Activated CD8-positive, alpha-beta memory T cell treated with anti-CD3 and anti-CD28 coated beads, Interleukin-2, amount 10 ng/mL, durations not matched to agents 7 days and 5 days (primary cell): ENCODE measurements at regions not wholly inside any gene's neighbourhood (a gene's known extent, or its start where the extent isn't known, plus 50 kb on each side); places are given as distances from the start of the nearest gene placed in this dataset.
A peak's percentile ranks its signal among the peaks of the same experiment; 100 is the strongest.
"Not testable (repeated sequence)": the region's sequence is repeated elsewhere in the genome, so short reads cannot be mapped to it uniquely, and the experiment has no call there.

Experiments
- ATAC-seq: fragments of 150-1000 bp; cut with Tn5 transposase; one replicate; pipeline ENCODE4 v1.10.0; 2021; ENCODE audit warnings: moderate library complexity
- CTCF ChIA-PET: fragments of 350-600 bp; sonication (Branson Sonifier 250); formaldehyde crosslinking; loops from one replicate; lab custom pipeline; 2021; ENCODE audit warnings: antibody characterized with exemption; lab: Charles Lee
- DNase-seq: peaks from one replicate; pipeline ENCODE4 v3.0.0-alpha.2; 2020
- H3K27ac Mint-ChIP-seq: one replicate; pipeline ENCODE4 v1.8.0; 2021; ENCODE audit warnings: mild to moderate bottlenecking, mixed read lengths
- H3K27me3 Mint-ChIP-seq: one replicate; pipeline ENCODE4 v1.8.0; 2021; ENCODE audit warnings: mixed read lengths
- H3K36me3 Mint-ChIP-seq: one replicate; pipeline ENCODE4 v1.8.0; 2021; ENCODE audit warnings: mild to moderate bottlenecking, mixed read lengths
- H3K4me1 Mint-ChIP-seq: one replicate; pipeline ENCODE4 v1.8.0; 2021; ENCODE audit warnings: mixed read lengths
- H3K4me3 Mint-ChIP-seq: one replicate; pipeline ENCODE4 v1.8.0; 2021; ENCODE audit warnings: mild to moderate bottlenecking, moderate library complexity, mixed read lengths
- H3K9me3 Mint-ChIP-seq: one replicate; pipeline ENCODE4 v1.8.0; 2022; ENCODE audit warnings: low read depth, mixed read lengths

DNA sequence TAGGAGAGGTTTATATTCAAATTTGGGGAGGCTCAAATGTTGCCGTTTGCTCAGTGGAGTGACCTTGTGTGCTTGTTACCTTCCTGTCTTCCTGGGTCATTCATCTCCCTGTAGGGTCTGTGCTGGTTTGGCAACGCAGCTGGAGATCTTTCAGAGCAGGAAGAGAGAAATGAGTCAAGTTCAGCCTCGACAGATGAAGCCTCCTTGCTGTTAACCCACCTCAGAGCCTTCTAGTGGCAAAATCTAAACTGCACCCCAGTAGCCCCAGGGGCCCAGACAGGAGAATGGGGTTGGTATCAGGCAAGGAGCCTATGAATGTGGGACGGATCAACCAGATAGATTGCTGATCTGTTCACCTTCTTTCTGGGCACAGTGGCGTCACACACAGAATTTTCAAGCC lies 999.3 kb downstream of the VRK1 start:
- H3K9me3 Mint-ChIP-seq: no peaks in the 10 kb centered on the region
- no peak overlapping the region for H3K4me3 Mint-ChIP-seq
- H3K36me3 Mint-ChIP-seq: no peaks in the 10 kb centered on the region
- DNase-seq (peak; percentile 53), ATAC-seq (peak; percentile 76)
- CTCF ChIA-PET: no interaction called here
- H3K4me1 Mint-ChIP-seq: peaks cover 13% of the 10 kb centered on the region
- H3K27ac Mint-ChIP-seq: no peak overlapping the region
- no peaks in the 10 kb centered on the region for H3K27me3 Mint-ChIP-seq

DNA sequence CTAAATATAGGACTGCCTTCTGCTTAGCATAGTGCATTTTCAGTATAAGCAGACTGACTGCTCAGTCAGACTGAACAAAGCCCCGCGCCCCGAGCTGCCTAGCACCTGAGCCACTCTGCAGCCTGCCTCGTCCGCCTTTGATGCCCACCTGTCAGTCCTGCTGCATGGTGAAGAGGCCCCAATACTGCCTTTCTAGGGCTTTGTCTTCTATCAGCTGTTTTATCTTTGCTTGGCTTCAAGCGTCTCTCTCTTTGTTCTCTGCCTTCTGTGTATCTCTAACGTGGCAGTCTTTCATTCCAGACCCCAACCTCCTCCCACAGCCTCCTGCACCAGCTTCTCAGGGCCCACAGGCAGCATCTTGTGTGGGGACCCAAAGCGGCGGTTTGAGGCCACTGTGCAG lies 1001.0 kb downstream of the VRK1 start:
- peaks cover 13% of the 10 kb centered on the region for H3K4me1 Mint-ChIP-seq
- CTCF ChIA-PET: no interaction called here

DNA sequence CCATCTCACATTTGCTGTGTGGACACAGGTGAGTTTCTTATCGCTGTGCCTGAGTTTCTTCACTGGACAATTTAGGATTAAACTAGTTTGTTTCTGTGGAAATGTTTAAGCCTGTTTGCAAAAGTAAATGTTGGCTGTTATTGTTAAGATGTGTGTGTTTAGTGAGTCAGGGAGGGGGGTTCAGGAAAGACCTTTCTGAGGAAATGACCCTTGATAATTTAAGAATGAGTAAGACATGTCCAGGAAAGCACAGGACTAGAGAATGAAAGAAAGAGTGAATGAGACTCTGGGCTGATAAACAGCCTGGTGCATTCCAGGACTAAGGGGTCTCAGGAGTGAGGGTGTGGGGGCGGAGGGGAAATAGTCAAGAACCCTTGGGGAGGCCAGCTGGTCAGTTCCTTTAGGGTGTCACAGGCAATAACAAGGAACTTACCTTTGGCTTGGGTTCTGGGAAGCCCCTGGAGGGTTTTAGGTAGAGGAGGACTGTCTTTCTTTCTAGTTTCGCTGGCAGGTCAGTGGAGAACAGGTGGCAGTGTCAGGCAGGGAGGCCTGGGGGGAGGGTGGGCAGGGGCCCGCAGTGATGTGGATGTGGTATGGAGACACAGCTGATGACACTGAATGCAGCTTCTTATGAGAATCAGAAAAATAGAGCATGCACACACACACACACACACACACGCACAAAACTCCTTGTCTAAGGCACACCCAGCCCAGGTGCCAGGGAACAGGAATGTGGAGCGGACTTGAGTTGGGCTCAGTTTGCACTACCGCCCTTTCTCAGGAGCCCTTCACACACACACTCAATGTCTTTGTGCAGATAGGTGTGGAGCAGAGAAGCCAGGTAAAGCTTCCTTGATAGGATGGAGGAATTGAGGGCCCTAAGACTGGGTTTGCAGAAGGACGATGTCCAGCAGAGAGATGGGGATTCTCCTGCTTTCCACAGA lies 1005.5 kb downstream of the VRK1 start:
- CTCF ChIA-PET: no interaction called here
- H3K4me3 Mint-ChIP-seq: no peak overlapping the region
- DNase-seq (no peak), ATAC-seq (no peak)
- no peak overlapping the region for H3K27ac Mint-ChIP-seq
- H3K4me1 Mint-ChIP-seq: no peaks in the 10 kb centered on the region
- H3K36me3 Mint-ChIP-seq: no peaks in the 10 kb centered on the region
- H3K9me3 Mint-ChIP-seq: no peaks in the 10 kb centered on the region
- H3K27me3 Mint-ChIP-seq: peaks cover 2% of the 10 kb centered on the region

More for the DNA sequence above, 1001.0 kb downstream of the VRK1 start:
- Mint-ChIP-seq H3K27me3 (no peaks in the 10 kb centered on the region), H3K27ac (no peak overlapping the region), H3K4me3 (no peak overlapping the region), H3K36me3 (no peaks in the 10 kb centered on the region), H3K9me3 (no peaks in the 10 kb centered on the region)
- DNase-seq (no peak), ATAC-seq (no peak)

DNA sequence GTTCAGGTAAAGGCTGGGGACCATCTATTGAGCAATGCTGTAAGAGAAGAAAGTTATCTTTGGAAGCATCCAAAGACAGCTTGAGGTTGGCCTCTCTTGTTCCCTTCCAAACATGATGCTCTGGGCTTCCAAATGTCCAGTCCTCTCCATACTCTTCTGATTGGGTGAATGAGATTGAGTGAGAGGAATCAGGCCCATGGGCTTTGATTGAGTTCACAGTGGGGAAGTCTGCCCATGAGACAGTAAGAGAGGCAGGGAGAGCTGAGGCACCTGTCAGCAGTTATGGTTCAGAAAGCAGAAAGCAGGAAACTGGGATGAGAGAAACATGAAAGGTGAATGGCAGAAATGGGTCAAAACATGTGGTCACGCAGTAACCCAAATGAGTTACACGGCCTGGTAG lies 1006.9 kb downstream of the VRK1 start:
- no peak for DNase-seq
- Mint-ChIP-seq H3K9me3 (no peaks in the 10 kb centered on the region), H3K27ac (no peak overlapping the region), H3K4me1 (no peaks in the 10 kb centered on the region), H3K27me3 (peaks cover 2% of the 10 kb centered on the region), H3K36me3 (no peaks in the 10 kb centered on the region), H3K4me3 (no peak overlapping the region)
- CTCF ChIA-PET: no interaction called here
- no peak for ATAC-seq

DNA sequence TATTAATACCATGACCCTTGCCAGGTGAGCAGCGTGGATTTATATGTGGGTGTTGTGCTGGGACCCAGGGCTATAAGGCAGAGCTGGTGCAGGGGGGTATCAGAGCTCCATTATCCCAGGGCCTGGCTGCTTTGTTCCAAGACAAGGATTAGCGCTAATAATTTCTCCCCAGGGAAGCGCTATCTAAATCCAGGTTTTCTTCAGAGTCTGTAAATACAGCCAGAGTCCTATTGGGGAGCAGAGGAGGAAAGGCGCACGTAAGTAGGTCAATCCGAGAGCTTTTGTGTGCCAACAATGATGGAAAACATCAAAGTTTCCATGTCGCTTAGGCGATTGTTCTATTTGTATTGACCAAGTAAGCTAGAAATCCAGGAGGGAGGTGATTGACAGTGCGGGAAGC lies 1009.7 kb downstream of the VRK1 start:
- H3K27ac Mint-ChIP-seq: no peak overlapping the region

DNA sequence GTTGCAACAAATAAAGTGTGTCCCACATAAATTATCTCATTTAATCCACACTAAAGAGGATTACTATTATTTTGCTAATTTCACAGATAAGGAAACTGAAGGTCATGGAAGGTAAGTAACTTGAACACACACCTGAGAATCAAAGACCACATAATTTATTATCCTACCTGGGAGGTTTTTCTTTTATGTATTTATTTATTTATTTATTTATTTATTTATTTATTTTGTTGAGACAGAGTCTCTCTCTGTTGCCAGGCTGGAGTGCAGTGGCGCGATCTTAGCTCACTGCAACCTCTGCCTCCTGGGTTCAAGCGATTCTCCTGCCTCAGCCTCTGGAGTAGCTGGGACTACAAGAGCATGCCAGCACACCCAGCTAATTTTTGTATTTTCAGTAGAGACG lies 1011.4 kb downstream of the VRK1 start:
- H3K36me3 Mint-ChIP-seq, DNase-seq, H3K9me3 Mint-ChIP-seq, CTCF ChIA-PET, ATAC-seq, H3K4me1 Mint-ChIP-seq, H3K4me3 Mint-ChIP-seq, H3K27me3 Mint-ChIP-seq, H3K27ac Mint-ChIP-seq: not testable (repeated sequence)

More for the DNA sequence above, 1009.7 kb downstream of the VRK1 start:
- Mint-ChIP-seq H3K4me1 (no peaks in the 10 kb centered on the region), H3K9me3 (no peaks in the 10 kb centered on the region), H3K36me3 (no peaks in the 10 kb centered on the region), H3K4me3 (no peak overlapping the region), H3K27me3 (peaks cover 2% of the 10 kb centered on the region)
- ATAC-seq (no peak), DNase-seq (no peak)
- CTCF ChIA-PET: no interaction called here

DNA sequence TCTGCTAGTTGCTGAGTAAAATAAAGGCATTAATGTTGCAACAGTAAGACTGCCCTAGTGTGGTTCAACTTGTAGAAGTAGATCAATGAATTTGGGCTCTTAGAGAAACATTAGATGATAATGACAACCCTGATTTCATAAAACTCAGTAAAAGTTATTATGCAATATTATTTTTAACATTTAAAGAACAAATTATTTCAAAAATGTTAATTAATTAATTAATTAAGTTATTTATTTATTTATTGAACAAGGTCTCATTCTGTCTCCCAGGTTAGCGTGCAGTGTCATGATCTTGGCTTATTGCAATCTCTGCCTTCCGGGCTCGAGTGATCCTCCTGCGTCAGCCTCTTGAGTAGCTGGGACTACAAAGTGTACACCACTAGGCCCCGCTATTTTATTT lies 1016.4 kb downstream of the VRK1 start:
- CTCF ChIA-PET: no interaction called here

DNA sequence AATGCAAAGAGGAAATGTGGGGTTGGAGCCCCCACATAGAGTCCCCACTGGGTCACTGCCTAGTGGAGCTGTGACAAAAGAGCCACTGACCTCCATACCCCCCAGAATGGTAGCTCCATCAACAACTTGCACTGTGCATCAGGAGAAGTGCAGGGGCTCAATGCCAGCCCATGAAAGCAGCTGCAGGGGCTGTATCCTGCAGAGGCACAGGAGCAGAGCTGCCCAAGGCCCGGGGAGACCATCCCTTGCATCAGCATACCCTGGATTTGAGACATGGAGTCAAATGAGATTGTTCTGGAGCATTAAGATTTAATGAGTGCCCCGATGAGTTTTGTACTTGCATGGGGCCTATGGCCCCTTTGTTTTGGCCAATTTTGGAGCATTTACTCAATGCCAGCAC lies 1023.6 kb downstream of the VRK1 start:
- H3K4me3 Mint-ChIP-seq: no peak overlapping the region
- peaks cover 12% of the 10 kb centered on the region for H3K36me3 Mint-ChIP-seq
- H3K4me1 Mint-ChIP-seq: peaks cover 6% of the 10 kb centered on the region
- DNase-seq (no peak), ATAC-seq (no peak)
- peaks cover 14% of the 10 kb centered on the region for H3K9me3 Mint-ChIP-seq
- H3K27ac Mint-ChIP-seq: no peak overlapping the region
- H3K27me3 Mint-ChIP-seq: no peaks in the 10 kb centered on the region
- CTCF ChIA-PET: no interaction called here

More for the DNA sequence above, 1016.4 kb downstream of the VRK1 start:
- no peak overlapping the region for H3K4me3 Mint-ChIP-seq
- no peak for ATAC-seq
- no peak overlapping the region for H3K27ac Mint-ChIP-seq
- no peaks in the 10 kb centered on the region for H3K27me3 Mint-ChIP-seq
- no peak for DNase-seq
- H3K9me3 Mint-ChIP-seq: no peaks in the 10 kb centered on the region
- H3K36me3 Mint-ChIP-seq: no peaks in the 10 kb centered on the region
- no peaks in the 10 kb centered on the region for H3K4me1 Mint-ChIP-seq

DNA sequence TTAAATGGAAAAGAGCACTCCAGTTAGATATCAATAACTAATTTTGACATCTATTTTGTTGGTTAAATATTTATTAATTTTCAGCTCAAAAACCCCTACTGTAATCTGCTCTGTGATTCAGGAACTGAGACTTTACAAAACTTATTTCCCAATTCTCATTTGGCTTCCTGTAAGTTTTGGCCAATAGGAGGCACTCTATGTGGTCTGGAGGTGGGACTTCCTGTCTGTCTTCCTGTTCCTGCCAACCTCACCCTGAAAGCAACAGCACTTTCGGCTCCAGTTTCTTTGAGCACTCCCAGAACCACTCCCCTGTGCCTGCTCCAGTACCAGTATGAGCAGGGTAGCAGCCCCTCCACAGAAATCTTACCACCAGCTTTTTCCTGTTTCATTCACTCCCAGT lies 1027.0 kb downstream of the VRK1 start:
- H3K27ac Mint-ChIP-seq: no peak overlapping the region
- H3K4me1 Mint-ChIP-seq: peaks cover 6% of the 10 kb centered on the region
- DNase-seq (no peak), ATAC-seq (no peak)
- peaks cover 12% of the 10 kb centered on the region for H3K36me3 Mint-ChIP-seq
- peaks cover 3% of the 10 kb centered on the region for H3K27me3 Mint-ChIP-seq
- H3K4me3 Mint-ChIP-seq: no peak overlapping the region
- H3K9me3 Mint-ChIP-seq: peaks cover 14% of the 10 kb centered on the region
- CTCF ChIA-PET: no interaction called here

DNA sequence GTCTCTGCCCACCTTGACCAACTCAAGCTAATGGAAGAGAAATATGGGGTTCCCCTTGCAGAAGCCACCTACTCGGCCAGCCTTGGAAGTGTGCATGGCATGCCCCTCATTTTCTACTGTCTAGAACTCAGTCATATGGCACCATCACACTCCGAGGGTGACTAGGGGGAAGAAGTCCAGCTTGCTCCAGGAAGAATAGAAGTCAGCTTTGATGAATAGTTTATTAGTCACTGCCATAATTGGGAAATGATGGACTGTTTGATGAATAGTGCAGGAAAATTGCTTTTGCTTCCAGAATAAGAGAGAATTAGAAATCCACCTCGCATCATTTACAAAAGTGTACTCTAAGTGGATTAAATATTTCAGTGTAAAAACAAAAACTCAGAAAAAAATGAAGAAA lies 1030.6 kb downstream of the VRK1 start:
- CTCF ChIA-PET: no interaction called here
- Mint-ChIP-seq H3K9me3 (peaks cover 9% of the 10 kb centered on the region), H3K27me3 (peaks cover 3% of the 10 kb centered on the region), H3K4me3 (no peak overlapping the region), H3K27ac (no peak overlapping the region), H3K36me3 (peaks cover 9% of the 10 kb centered on the region), H3K4me1 (peaks cover 6% of the 10 kb centered on the region)
- ATAC-seq (no peak), DNase-seq (no peak)

DNA sequence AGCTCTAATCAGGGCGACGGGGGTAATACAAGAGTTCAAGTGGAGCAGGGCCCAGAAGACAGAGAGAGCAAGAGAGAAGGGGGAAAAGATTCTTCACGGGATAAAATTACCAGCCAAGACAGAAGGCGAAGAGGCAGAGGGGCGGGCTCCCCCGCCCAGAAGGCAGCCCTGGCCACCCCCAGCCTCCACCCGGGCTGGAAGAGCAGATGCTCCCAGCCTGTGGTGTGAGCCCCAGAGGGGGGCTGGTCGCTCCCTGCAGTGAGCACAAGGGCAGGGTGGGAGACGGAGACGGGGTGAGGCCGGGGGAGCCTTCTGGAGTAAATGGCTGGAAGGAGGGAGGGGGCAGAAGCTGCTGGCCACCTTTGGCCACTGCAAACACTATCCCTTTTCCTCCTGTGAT lies 1035.6 kb downstream of the VRK1 start:
- CTCF ChIA-PET: interaction anchor here (0.6 kb wide), 1 partner anchor 1398 kb away, joined by 5 read pairs; no protein-coding TSS in a partner anchor
- H3K27ac Mint-ChIP-seq: no peak overlapping the region

DNA sequence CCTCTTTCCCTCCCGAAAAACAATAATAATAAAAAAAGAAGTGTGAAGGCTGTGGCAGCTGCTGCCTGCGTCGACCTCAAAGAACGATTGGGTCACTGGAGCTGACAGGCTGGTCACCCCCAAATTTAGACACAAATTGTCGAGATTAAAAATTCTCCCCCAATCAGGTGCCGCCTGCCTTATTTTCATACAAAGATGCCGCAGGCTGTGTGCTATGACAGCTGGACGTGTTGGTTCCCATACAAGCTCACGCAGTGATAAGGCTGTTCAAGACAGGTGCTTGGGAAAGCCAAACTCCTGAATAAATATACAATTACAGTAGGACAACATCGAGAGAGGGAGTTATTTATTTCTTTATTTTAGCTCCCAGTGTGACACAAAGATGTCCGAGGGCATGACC lies 1041.8 kb downstream of the VRK1 start:
- no peak for ATAC-seq
- no peak for DNase-seq
- Mint-ChIP-seq H3K27ac (no peak overlapping the region), H3K4me3 (no peak overlapping the region), H3K4me1 (peaks cover 6% of the 10 kb centered on the region), H3K27me3 (peaks cover 8% of the 10 kb centered on the region), H3K36me3 (no peaks in the 10 kb centered on the region), H3K9me3 (no peaks in the 10 kb centered on the region)
- CTCF ChIA-PET: no interaction called here

More for the DNA sequence above, 1035.6 kb downstream of the VRK1 start:
- Mint-ChIP-seq H3K9me3 (no peaks in the 10 kb centered on the region), H3K27me3 (peaks cover 3% of the 10 kb centered on the region), H3K4me3 (no peak overlapping the region), H3K36me3 (no peaks in the 10 kb centered on the region), H3K4me1 (no peaks in the 10 kb centered on the region)
- DNase-seq (no peak), ATAC-seq (no peak)

DNA sequence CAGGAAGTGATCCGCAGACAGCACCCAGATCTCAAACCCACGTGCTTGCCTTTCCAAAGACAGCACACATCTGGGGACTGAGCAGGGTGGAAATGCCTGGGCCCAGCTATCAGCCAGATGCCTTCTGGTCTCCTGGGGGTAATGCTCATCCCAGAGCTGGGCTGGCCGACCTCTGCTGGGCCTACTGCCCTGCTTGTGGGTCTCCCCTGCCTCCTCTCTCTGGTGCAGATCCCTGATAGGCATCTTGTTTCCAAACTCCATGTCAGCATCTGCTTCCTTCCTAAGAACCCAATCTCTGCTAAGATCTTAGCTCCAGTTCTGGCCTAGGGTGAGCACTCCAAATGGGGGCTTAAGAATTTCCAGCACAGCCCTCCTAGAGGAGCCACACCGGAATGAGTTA lies 1043.0 kb downstream of the VRK1 start:
- no peak for ATAC-seq
- no peak overlapping the region for H3K27ac Mint-ChIP-seq

DNA sequence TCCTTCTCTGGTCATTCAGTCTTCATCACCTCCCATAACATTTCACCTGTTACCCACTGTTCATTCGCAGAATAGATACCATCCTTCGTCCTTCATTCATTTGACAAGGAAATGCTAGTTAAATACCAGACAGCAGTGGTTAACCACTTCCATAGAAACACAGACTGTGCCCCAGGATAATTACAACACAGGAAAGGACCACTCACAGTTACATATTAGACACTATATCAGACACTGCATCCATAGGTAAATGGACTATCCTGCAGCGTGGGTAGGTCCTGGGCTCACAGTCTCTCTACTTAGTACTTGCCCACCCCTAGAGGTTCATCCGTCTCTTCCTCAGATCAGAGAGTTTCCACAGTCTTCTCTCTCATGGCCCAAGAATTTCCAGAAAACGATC lies 1044.6 kb downstream of the VRK1 start:
- CTCF ChIA-PET: no interaction called here
- no peak overlapping the region for H3K4me3 Mint-ChIP-seq
- ATAC-seq (no peak), DNase-seq (no peak)
- H3K27ac Mint-ChIP-seq: no peak overlapping the region
- peaks cover 8% of the 10 kb centered on the region for H3K27me3 Mint-ChIP-seq
- H3K9me3 Mint-ChIP-seq: no peaks in the 10 kb centered on the region
- H3K36me3 Mint-ChIP-seq: no peaks in the 10 kb centered on the region
- peaks cover 6% of the 10 kb centered on the region for H3K4me1 Mint-ChIP-seq

More for the DNA sequence above, 1043.0 kb downstream of the VRK1 start:
- peaks cover 8% of the 10 kb centered on the region for H3K27me3 Mint-ChIP-seq
- DNase-seq: no peak
- H3K36me3 Mint-ChIP-seq: no peaks in the 10 kb centered on the region
- peaks cover 6% of the 10 kb centered on the region for H3K4me1 Mint-ChIP-seq
- no peaks in the 10 kb centered on the region for H3K9me3 Mint-ChIP-seq
- CTCF ChIA-PET: no interaction called here
- H3K4me3 Mint-ChIP-seq: no peak overlapping the region
